Mammary epithelial cell (primary cell): ENCODE measurements at regions not wholly inside any gene's neighbourhood (a gene's known extent, or its start where the extent isn't known, plus 50 kb on each side); places are given as distances from the start of the nearest gene placed in this dataset.

ENCODE experiments used
- EZH2 ChIP-seq: IDR thresholded peaks from 2 replicates; pipeline ENCODE4 v1.6.1; 2012; ENCODE audit warnings: low read length, inconsistent platforms, borderline replicate concordance
- TF ChIP-seq, protein P1 (sequence below), 2 donors: IDR thresholded peaks in 1 of 2; conservative IDR thresholded peaks in 1 of 2; 2 replicates each; pipeline ENCODE4 v1.5.1; 2011 to 2012; ENCODE audit warnings: inconsistent platforms in 2 of 2, low read length in 2 of 2, mild to moderate bottlenecking in 2 of 2, control low read depth in 1 of 2, low read depth in 1 of 2; ENCODE audit not compliant: insufficient read depth in 1 of 2; ENCODE audit errors: extremely low read depth in 1 of 2

- TF ChIP-seq, protein P1, sequence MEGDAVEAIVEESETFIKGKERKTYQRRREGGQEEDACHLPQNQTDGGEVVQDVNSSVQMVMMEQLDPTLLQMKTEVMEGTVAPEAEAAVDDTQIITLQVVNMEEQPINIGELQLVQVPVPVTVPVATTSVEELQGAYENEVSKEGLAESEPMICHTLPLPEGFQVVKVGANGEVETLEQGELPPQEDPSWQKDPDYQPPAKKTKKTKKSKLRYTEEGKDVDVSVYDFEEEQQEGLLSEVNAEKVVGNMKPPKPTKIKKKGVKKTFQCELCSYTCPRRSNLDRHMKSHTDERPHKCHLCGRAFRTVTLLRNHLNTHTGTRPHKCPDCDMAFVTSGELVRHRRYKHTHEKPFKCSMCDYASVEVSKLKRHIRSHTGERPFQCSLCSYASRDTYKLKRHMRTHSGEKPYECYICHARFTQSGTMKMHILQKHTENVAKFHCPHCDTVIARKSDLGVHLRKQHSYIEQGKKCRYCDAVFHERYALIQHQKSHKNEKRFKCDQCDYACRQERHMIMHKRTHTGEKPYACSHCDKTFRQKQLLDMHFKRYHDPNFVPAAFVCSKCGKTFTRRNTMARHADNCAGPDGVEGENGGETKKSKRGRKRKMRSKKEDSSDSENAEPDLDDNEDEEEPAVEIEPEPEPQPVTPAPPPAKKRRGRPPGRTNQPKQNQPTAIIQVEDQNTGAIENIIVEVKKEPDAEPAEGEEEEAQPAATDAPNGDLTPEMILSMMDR (conservative IDR thresholded peaks at IDR 0.05 in 1 of 2, IDR thresholded peaks at IDR 0.05 in 1 of 2; ENCODE audit: extremely low read depth in 1 of 2, insufficient read depth in 1 of 2, low read depth in 1 of 2, low read length in 2 of 2), result no peak
- TF ChIP-seq EZH2, result no peak
These were observed 216.0 kb upstream of the HAAO start for GRCh38 chr2:43008388-43008787.
